EH (cell line): ENCODE measurements at regions not wholly inside any gene's neighbourhood (a gene's known extent, or its start where the extent isn't known, plus 50 kb on each side); places are given as distances from the start of the nearest gene placed in this dataset.

Experiments used
- DNase-seq: peaks from one replicate; pipeline ENCODE4 v3.0.0-alpha.2; 2015; ENCODE audit warnings: low read depth

DNA sequence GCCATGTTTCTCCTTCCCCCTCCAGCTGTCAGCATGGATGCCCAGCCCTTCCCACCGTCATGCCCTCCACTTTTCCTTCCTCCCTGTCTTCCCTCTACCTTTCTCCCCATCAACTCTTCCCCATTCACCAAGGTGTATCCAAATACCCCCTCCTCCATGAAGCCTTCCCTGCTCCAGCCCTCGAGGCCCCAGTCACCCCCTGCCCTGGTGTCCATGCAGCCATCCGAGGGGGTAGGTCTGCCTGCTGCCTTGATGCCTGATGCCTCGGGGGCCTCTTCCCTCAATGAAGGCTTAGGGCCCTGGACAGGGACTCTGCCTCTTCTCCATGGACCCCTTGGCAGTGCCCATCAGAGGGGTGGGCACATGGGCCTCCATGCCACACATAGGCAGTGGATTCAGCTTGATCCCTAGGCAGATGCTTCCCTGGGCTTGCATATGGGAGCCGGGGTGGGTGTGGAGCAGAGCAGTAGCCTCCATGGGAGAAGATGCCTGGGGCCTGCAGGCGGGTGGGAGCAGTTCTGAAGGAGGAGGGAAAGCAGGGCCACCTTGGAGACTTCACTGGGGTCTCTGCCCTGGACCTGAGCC, 795.8 kb downstream of the BRD1 start:
- no peak for DNase-seq

DNA sequence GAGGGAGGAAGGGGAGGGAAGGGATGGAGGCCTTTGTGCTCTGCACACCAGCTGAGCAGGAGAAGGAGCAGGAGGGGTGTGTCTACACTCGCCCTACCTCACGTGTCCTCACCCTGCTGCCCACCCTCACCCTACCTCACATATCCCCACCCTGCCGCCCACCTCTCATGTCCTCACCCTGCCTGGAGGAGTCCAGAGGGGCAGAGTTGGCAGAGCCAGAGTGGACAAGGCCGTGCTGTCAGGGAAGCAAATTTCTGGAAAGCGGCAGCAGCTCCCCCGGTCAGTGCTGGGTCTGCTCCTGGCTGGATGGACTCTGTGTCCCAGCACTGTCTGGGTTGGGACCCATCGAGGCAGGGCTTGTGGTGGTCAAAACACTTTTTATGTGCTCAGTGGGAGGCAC, 799.6 kb downstream of the BRD1 start:
- DNase-seq, result no peak

DNA sequence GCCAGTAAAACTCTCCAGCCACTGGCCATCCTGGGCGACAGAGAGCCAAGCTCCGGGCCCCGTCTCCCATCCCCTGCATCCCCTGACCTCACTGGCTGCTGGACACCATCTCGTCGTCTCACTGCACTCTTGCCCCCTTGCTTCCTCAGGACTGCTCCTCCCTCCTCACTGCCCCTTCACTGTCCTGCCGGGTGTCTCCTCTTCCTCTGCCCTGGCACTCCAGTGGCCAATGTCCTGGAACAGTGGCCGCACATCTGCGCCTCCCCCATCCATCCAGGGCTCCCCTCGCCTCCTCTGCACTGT, 800.4 kb downstream of the BRD1 start:
- no peak for DNase-seq

DNA sequence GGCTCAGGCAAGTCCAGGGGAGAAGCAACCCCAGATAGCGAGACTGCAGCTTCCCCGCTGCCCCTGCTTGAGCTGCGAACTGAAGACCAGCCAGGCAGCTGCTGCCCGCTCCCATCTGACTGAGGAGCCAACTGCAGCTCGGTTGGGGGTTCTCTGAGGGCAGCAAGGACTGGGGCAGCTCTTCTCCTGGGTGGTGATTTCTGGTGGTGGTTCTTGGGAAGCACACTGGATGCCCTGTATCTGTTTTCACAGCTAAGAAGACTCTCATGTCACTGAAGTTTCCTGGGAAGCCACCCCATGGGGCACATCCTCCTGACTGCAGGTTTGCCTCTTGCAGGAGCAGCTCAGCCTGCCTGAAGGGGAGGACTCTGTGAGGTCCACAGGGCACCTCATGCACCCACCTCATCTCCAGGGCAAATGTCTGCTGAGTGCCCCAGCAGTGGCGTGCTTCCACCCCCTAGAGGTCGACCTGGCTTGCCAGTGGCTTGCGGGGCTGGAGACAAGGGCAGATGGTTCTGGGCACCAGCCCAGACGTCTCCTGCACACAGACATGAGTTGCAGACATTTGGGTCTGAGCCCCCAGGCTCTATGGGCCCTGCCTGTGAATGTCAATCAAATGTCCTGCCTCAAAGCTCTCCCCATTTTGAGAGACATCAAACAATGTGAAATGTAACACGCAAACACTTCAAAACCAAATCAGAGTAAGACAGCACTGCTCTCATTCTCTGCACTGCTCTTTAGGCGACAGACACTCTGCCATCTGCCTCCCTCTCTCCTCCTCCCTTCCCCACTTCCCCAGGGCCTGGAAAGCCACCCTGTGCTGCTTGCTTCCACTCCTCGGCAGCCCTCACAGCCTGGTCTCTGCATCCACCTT, 800.9 kb downstream of the BRD1 start:
- no peak for DNase-seq

DNA sequence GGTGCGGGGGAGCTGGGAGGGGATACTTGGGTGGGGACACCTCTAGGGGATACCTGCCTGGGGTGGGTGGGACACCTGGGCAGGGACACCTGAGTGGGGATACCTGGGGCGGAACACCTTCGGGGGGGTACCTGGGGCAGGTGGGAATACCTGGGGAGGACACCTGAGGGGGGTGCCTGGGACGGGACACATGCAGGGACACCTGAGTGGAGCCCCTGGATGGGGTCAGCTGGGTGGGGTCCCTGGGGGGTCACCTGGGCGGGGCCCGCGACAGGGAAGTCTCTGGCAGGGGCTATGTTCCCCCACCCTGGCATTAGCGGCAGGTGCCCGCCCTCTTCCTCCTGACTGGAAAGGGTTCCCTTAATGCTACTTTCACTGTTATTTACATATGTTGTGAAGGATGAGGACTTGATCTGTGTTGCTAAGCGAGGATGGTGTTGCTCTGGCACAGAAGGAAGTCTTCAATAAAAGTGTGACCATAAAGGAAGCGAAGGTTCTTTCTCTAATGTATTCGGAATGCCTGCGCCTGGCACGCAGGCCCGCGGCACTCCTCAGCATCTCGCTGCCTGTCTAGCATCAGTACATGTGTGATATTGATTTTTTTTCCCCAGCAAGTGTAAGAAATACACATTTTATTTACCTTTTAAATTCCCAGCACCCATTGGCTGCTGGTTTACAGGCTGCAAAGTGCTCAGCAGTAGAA, 801.7 kb downstream of the BRD1 start:
- no peak for DNase-seq

DNA sequence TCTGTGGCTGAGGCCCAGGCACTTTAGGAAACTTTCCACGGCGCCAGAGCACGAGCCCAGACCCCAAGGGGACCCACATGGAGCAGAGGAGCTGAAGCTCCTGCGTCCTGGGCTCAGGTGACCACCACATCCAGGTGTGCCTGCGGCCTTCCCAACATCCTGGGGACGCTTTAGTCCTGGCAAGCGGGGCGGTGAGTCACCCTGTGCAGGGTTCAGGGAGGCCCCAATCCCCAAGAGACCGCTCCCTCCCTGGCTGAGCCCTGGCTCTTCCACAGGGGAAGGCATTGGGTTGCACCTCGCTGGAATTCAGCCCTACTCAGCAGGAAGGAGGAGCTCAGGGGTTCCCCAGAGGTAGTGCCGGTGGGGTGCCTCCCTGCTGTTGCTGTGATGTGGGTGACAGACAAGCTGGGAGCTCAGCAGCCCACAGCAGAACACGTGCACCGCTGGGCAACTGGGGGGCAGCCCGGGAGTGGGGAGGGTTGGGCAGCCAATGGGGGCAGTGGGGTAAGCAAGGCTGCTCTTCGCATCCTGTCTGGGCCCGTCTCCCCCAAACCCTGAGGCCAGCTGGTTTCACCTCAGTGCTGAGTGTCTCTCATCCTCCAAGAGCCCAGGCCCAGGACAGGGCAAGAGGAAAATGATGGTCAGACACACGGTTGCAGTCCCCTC, 802.8 kb downstream of the BRD1 start:
- DNase-seq, result no peak

DNA sequence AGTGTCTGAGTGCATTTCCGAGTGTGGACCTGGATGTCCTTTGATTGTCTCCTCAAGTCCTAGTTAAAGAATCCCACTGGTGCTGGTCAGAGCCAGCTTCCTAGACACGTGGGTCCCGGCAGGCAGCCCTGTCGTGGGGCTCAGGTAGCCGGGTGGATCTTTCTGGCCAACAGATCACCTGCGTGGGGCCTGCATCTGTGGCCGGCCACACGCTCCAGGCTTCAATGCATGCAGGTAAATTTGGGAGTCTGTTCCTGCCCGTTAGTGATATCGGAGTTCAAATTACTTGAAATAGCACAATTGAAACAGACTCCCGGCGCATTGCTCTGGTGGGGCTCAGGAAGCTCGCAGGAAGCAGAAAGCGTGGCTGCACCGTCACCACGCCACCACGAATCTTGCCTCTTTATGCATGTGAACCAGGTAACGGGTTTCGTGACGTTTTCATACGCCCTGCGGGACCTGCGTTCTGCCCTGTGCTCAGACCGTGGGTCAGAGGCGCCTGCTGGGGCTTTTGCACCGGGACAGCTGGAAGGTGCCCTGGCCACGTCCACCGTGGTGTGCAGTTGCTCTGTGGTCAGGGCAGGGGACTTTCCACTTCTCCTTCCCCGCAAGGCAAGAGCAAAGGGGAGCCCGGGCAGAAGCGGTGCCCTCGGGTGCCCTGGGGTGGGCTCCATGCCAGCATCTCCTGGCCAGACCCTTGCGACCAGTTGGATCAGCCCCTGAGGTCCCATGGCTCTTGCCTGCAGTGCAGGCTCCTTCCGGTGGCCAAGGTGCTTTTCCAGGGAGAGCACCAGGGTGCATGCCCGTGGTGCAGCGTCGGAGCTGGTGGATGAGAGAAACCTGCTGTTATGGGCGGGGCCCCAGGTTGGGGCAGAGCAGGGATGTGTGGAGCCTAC, 803.5 kb downstream of the BRD1 start:
- DNase-seq, result no peak

DNA sequence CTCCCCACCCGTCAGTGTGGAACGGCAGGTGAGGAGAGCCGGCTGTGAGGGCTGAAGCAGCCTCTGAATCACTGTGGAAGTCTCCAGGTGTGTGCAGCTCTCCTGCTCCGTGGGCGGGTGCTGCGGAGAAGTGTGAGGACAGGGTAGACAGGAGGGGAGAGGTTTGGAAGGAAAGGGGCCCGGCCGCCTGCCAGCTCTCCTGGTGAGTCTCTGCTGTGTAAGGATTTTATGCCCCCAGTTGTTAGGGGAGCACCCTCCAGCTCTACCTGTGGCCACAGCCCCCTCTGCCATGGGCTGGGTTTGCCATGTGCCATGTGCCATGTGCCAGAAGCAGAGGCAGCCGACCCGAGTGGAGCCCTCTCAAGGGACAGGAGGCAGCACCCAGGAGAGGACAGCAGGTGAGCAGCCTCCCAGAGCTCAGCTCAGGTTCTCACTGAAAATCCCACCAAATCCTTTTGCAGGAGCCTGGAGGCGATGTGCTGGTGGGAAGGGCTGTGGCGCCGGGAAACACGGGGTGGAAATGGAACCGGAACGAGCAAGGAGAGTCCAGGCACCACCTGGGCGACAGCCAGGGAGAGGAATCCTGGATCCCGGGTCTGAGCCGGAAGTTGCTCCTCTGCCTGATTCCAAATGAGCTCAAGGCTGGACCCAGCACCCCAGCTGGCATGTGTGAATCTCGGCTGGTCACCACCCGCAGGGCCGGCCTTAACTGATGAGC, 804.4 kb downstream of the BRD1 start:
- no peak for DNase-seq

DNA sequence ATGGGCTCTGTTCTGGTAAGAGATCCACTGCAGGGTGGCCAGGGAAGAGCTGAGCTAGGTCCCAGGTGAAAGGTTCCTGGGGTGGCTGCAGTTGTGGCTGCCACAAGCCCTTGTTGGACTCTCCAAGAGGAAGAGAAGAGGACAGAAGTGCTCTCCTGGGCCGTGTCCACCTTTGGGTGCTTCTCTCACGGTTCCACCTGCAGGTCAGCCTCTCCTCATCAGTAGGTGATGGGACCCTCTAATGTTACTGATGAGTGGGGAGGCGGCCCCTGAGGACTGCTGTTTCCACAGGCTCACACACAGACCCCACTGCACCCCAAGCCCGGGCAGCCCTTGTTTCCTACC, 804.9 kb downstream of the BRD1 start:
- DNase-seq, result no peak

DNA sequence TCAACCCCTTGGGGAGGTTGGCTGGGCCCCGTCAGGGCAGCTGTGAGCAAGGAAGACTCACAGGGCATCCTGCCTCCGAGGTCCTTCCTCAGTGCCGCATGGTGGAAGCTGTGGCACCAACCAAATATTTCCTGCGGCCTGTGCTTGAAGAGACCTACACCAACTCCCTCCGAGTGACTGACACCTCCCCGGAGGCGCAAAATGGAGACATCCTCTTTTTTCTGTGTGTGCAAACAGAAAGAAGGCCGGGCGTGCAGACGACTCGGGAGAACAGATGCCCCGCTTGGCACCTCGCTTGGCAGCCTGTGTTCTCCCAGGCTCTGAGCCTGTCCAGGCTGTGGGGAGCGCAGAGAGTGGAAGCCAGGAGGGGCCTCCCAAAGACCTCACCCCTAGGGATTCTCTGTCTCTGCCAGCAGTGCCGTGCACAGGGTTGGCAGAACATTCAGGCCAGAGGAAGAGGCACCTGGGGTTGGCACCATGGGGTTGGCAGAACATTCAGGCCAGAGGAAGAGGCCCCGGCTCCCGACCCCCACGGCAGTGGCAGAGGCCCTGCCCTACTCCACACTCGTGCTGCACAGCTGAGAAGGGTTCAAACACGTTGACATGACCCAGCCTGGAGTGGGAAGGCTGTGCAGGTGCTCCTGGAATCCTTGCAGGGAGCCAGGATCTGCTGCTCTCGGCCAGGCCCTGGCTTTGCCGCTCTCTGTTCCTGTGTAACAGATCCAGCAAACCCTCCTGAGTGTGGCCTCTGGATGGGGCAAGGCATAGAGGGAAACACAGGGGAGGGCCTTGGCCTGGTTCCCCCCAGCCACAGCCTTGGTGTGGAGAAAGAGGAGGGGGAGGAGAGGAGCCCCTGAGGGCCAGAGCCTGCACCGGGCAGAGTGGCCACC, 805.5 kb downstream of the BRD1 start:
- DNase-seq, result no peak

DNA sequence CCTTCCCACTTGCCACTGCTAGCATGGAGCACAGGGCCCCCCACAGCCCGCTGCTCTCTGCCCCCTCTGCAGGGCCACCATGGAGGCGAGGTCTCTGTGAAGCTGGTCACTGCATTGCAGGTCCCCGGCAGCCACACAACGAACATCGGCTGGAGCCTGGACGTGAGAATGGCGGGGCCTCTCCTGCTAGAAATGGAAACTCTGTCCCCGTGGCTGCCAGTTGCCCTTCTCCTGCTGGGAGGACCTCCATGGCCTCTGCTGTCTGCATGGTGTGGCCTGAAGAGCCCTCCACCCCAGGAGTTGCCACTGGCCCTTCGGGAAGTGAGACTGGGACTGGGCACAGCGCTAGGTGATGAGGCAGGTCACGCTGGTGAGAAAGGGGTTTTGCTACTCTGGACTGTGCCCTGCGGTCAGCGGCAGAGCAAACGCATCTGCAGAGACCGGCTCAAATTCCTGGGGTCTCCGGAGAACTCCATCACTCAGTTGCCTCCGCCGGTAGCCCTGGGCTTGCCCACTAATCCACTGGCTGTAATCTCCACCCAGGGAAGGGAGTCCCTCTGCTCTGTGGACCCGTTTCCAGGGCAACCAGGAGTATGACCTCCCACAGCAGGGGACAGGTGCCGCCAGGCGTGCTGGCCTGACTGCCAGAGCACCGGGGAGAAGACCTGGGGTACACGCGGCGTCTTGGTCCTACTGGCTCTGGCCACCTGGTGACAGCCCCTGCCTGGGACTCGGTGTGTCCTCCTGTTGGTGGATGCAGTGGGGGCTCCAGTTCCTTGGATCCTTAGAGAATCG, 806.3 kb downstream of the BRD1 start:
- DNase-seq, result no peak

DNA sequence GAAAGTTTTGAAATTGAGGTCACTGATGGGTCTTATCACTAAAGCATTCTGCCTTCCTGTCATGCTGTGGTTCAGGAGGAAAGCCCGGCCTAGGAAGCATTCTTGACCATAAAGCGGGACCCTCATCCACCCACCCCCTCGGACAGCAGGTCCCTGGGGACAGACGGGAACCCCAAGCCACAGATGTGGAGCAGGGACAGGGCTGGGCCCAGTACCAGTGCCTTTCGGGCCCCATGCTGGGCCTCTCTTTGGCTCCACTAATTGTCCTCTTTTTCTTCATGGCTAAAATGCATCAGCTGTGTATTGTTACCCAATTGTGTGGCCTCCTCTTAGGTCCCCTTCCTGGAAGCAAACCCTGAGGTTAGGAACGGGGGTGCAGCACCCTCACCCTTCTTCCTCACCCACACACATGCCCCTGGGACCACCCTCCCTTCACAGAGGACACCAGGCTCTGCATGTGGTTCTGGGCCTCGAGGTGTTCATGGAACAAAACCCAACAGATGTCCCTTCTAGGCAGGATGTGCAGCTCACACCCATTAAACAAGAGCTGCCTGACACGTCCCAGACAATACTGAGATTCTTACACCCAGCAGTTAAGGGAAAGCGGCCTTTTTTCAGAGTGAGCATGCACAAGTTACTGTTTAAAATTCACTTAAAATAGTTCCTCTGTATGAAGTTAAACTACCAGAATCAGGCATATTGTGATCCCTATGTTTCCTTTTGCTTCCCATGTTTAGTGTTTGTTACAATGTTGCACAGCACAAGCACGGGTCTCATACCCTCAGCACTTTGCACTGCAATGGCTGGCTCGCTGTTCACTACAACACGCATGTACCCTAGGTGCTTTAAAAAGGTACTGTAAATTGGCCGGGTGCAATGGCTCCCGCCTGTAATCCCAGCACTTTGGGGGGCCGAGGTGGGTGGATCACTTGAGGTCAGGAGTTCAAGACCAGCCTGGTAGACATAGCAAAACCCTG, 807.6 kb downstream of the BRD1 start:
- DNase-seq, result no peak

DNA sequence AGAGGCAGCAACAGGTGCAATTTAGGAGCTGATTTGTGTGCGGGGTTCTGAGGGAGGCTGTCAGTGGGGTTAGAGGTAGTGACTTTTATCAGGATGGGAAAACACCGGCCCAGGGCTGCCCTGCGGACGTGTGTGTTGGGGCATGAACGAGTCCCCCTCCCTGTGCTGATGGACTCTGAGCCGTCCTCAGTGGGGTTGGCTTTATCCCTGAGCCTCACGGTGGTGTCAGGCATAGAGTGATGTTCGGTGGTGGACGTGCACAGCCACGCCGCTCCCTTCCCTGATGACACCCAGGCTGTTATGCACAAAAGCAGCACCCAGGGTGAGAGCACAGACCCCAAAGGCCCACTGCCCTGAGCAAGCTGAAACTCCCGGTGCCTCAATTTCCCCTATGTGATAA, 809.1 kb downstream of the BRD1 start:
- no peak for DNase-seq

DNA sequence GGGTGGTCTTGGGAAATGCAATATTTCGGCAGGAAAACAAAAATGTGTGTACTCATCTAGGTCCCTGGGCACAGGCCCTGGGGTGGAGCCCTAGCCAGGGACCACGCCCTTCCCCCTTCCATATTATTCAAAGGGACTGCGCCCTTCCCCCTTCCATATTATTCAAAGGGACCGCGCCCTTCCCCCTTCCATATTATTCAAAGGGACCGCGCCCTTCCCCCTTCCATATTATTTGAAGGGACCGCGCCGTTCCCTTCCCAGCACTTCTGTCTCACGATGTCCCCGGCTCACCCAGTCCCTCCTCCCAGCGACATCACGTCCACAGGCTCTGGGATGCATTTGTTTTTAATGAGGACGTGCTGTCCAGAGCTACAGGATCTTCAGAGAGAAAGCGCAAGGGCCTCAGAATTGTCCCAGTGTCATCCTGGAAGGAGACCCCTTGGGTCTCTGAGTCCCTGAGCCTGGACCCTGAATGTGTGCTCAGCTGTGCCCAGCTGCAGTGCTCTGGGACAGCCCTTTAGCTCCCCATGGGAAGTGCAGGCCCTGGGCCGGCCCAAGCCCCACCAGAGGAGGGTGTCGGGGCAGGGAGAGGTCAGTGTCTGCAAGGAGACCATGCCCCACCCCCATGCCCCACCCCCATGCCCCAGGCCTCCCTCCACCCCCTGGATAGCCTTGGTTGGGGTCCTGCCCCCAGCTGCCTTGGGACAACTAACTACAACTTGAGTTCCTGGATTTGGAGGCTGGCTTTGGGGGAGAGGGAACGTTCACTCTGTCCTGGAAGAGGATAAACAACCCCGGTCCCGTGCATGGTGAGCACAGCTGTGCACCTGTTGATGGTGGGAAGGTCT, 810.0 kb downstream of the BRD1 start:
- DNase-seq, result no peak

DNA sequence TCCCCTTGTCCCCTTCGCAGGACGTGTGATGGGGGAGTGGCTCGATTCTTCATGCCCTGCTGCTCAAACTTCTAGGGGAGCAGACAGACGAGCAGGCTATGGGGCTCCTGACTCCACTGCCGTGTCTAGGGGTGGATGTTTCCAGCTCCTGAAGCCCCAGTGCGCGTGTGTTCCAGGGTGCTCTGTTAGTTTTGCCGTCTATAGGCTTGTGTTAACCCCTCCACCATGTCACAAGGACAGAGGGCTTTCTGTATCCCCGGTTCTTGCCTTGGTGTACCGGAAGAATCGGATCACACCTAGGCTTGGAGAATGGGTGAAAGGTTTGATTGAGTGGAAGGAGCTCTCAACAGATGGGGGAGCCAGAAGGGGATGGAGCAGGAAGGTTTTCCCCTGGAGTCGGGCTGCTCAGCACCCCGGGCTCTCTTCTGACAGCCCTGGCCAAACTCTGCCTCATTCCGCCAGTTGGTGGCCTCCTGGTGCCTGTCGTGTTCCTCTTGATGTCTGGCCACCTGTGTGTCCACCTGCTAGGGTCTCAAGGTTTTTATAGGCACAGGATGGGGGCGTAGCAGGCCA, 810.7 kb downstream of the BRD1 start:
- no peak for DNase-seq

DNA sequence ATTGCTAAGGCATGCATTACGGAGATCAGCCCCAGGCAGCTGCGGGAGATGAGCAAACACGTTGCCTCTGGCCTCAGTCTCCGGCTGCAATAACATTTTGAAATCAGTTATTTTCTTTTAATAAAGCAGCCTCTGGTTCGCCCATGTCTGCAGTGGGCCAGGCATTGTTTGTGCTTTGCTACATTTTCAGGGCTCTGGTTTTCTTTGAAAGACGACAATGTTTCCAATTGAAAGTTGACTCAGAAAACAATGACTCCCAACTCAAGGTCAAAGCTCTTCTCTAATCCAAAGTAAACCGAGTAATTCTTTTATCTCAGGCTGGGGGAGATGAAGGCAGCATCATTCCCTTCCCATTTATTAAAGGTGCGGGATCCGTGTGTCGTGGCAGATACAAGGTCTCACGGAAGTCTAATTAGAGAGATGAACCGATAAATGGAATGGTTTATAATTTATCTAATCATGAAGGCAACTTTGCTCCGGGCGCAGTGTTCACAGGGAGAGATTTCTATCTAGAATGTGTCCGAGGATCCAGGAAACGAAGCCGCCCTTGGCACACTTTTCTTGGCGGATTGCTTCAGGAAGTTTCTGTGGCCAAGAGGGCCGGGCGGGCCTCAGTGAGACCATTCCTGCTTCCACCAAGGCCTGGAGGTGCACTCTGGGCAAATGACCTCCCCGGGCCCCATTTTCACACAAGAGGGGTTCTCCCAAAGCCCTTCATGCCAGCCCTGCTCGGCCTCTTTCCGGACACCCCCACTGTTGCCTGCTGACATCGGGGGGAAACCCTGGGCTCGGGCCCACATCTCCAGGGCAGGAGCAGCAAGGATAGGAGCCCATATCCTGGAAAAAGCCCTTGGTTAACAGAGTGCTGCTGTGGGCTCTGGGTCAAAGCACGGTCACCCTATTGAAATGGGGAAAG, 811.4 kb downstream of the BRD1 start:
- no peak for DNase-seq
